ENCODE measurements at regions not wholly inside any gene's neighbourhood (a gene's known extent, or its start where the extent isn't known, plus 50 kb on each side); places are given as distances from the start of the nearest gene placed in this dataset.

GRCh38 chr22:49476800-49477400 lies 350.8 kb downstream of the BRD1 start (continued):
- no peak for TF ChIP-seq ZNF677 (tag by site-specific recombination; IDR thresholded peaks at IDR 0.05)
- no peak for TF ChIP-seq ZNF211 (tag by site-specific recombination; IDR thresholded peaks at IDR 0.05; ENCODE audit: low read depth)
- TF ChIP-seq MEIS1 (CRISPR knock-in tag; IDR thresholded peaks at IDR 0.05; ENCODE audit: borderline replicate concordance): no peak
- no peak for TF ChIP-seq ZXDB (tag by site-specific recombination; IDR thresholded peaks at IDR 0.05)
- no peak for TF ChIP-seq ZNF138 (tag by site-specific recombination; IDR thresholded peaks at IDR 0.05; ENCODE audit: borderline replicate concordance)
- TF ChIP-seq ZNF571 (tag by site-specific recombination; IDR thresholded peaks at IDR 0.05): peak; percentile 42; the same call in 1 of the 2 replicates
- TF ChIP-seq ZNF580 (tag by site-specific recombination; IDR thresholded peaks at IDR 0.05): no peak
- no peak for TF ChIP-seq ZNF792 (tag by site-specific recombination; IDR thresholded peaks at IDR 0.05)
- TF ChIP-seq ZFHX2 (tag by site-specific recombination; conservative IDR thresholded peaks at IDR 0.05): no peak
- TF ChIP-seq BCL6B (tag by site-specific recombination; IDR thresholded peaks at IDR 0.05): 0 out of 2 replicates have a peak, but pooled peaks have one; percentile 19
- TF ChIP-seq ZNF132 (tag by site-specific recombination; IDR thresholded peaks at IDR 0.05; ENCODE audit: borderline replicate concordance): no peak
- TF ChIP-seq TRIM28 (IDR thresholded peaks at IDR 0.05; ENCODE audit: borderline replicate concordance, low read length): no peak
- TF ChIP-seq ZNF560 (tag by site-specific recombination; IDR thresholded peaks at IDR 0.05; ENCODE audit: borderline replicate concordance): no peak
- TF ChIP-seq PBX3 (CRISPR knock-in tag; IDR thresholded peaks at IDR 0.05): no peak
- no peak for TF ChIP-seq ZNF530 (tag by site-specific recombination; IDR thresholded peaks at IDR 0.05; ENCODE audit: low read depth)
- TF ChIP-seq ZNF302 (tag by site-specific recombination; IDR thresholded peaks at IDR 0.05; ENCODE audit: low read depth): no peak
- TF ChIP-seq ZBTB17 (tag by site-specific recombination; IDR thresholded peaks at IDR 0.05): peak; percentile 100
- no peak for TF ChIP-seq PRDM6 (tag by site-specific recombination; IDR thresholded peaks at IDR 0.05)
- TF ChIP-seq ZFP37 (tag by site-specific recombination; IDR thresholded peaks at IDR 0.05): no peak
- no peak for TF ChIP-seq RBAK (tag by site-specific recombination; IDR thresholded peaks at IDR 0.05)
- TF ChIP-seq ZBTB10 (tag by site-specific recombination; IDR thresholded peaks at IDR 0.05): no peak
- no peak for TF ChIP-seq ZBTB11 (tag by site-specific recombination; conservative IDR thresholded peaks at IDR 0.05; ENCODE audit: low read depth)
